ENCODE measurements at regions not wholly inside any gene's neighbourhood (a gene's known extent, or its start where the extent isn't known, plus 50 kb on each side); places are given as distances from the start of the nearest gene placed in this dataset.

DNA sequence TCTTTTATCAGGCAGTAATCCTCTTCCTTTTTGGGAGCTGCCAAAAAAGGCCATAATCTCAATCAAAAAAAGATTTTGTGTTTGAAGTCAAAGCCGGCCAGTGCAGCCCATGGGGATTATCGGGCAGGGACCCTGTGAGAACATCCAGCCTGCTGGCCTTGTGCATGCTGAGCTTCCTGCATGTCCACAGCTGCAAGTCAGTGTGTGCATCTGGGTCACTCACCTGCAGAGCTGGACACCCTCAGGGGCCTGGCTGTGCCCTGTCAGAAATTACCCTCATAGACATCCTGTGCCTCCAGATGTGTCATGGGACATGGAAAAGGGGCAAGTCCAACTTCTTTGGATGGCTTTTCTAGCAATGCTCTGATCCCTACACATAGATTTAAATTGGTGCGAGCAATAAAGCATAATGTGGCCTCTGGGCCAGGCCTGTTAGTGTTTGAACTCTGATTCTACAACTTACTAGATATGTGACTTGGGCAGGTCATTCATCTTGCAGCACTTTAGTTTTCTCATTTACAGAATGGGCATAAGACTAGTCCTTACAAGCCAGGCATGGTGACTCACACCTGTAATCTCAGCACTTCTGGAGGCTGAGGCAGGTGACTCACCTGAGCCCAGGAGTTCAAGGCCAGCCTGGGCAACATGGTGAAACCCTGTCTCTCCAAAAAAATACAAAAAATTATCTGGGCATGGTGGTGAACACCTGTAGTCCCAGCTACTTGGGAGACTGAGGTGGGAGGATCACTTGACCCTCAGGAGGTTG lies 81.6 kb upstream of the LARGE1 start:
- TF ChIP-seq, protein P1, sequence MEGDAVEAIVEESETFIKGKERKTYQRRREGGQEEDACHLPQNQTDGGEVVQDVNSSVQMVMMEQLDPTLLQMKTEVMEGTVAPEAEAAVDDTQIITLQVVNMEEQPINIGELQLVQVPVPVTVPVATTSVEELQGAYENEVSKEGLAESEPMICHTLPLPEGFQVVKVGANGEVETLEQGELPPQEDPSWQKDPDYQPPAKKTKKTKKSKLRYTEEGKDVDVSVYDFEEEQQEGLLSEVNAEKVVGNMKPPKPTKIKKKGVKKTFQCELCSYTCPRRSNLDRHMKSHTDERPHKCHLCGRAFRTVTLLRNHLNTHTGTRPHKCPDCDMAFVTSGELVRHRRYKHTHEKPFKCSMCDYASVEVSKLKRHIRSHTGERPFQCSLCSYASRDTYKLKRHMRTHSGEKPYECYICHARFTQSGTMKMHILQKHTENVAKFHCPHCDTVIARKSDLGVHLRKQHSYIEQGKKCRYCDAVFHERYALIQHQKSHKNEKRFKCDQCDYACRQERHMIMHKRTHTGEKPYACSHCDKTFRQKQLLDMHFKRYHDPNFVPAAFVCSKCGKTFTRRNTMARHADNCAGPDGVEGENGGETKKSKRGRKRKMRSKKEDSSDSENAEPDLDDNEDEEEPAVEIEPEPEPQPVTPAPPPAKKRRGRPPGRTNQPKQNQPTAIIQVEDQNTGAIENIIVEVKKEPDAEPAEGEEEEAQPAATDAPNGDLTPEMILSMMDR (IDR thresholded peaks at IDR 0.05), result no peak
- no peak for TF ChIP-seq POLR2A (IDR thresholded peaks at IDR 0.05)

All from body of pancreas (tissue), 4 donors.